ENCODE measurements at regions not wholly inside any gene's neighbourhood (a gene's known extent, or its start where the extent isn't known, plus 50 kb on each side); places are given as distances from the start of the nearest gene placed in this dataset.

- DNase-seq, result no peak
Observed at GRCh38 chr3:83765956-83766355, 1192.8 kb upstream of the CADM2 start.

GRCh38 chr3:83769791-83770663 is 1188.8 kb upstream of the CADM2 start:
- no peak for DNase-seq

GRCh38 chr3:83770664-83771402 is 1188.0 kb upstream of the CADM2 start:
- no peak for DNase-seq

GRCh38 chr3:83802801-83803200 is 1156.0 kb upstream of the CADM2 start:
- no peak for DNase-seq

GRCh38 chr3:83807511-83807910 is 1151.3 kb upstream of the CADM2 start:
- DNase-seq, result no peak

- DNase-seq, result no peak
Observed at GRCh38 chr3:83813176-83813575, 1145.6 kb upstream of the CADM2 start.

DNA sequence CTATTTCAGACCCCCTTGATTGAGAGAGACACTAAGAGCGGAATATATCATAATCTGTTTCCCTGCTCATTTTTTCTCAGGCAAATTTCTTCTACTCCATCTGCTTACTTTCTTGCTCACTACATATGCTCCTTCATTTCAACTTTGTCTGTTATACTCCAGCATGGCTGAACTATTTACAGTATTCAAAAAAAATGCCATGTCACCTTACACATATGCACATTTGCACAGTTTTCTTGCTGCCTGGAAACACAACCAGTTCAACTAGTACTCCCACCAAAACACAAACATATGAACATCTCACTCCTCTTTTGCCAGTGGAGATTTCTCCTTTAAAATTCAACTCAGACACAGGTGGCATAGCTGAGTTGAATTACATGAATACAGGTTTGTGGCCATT is 1142.1 kb upstream of the CADM2 start:
- no peak for DNase-seq

DNA sequence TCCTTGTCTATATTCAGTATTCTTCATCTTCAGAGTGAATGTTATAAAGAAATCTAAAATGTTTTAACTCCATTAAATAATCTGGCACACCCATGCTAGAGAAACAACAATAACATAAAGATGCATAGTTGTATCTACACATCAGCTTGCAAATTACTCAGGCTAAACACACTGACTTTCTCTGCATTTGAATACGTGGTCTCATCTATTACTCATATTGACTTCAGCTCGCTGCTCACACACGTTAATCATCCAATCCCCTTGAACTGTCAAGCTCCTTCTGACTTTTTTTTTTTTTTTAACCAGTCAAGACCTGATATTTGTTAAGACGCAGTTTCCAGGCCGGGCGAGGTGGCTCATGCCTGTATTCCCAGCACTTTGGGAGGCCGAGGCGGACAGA is 1137.3 kb upstream of the CADM2 start:
- DNase-seq, result no peak

DNA sequence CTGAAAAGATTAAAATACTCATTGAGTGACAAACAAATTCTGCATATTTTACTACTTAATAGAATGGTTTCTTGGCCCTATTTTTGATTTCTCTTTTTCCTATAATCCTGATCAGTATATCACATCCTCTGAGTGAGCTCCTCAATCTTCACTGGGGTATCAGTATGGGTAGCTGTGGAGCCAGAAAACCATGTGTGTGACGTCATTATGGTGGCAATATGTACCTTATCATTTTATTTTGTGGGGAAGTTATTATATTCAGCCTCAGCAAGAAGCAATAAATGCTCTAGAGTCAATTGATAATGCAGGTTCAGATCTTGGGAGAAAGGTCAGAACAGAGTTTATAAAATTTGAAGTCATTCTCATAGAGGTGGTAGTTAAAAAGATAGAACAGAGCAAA is 1135.7 kb upstream of the CADM2 start:
- no peak for DNase-seq

- DNase-seq, result no peak
Observed at GRCh38 chr3:83835040-83835439, 1123.7 kb upstream of the CADM2 start.

DNA sequence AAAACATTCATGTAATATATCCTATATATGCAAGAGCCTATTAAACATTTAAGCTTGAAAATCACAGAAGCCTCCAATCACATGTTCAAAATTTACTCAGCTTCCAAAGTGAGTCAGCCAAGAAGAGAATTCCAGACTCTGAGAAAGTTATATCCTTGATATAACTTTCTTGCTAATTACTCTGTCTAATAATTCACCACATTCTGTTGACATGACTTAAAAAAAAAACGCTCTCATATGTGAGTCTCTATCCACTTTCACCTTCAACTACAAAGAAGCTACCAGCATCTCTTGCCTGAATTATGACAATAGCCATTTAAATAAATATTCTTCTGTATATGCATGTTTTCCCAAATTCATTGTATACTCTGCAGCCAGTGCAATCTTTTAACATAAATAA is 1116.3 kb upstream of the CADM2 start:
- no peak for DNase-seq

DNA sequence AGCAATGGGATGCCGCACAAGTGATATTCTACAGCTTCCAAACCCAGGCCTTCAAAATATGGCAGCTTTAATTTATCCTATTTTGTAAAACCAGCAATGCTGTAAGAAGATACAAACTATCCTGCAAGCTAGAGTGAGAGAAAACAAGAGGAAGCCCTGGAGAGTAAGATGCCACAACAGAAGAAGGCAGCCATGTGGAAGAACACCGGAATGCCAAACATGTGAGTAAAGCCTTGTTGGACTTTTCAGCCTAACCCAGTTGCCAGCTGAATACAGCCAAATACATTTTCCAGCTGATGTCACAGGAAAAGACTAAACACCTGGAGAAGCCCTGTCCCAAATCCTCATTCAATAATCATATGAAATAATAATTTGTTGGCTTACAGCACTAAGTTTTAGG is 1115.1 kb upstream of the CADM2 start:
- no peak for DNase-seq

DNA sequence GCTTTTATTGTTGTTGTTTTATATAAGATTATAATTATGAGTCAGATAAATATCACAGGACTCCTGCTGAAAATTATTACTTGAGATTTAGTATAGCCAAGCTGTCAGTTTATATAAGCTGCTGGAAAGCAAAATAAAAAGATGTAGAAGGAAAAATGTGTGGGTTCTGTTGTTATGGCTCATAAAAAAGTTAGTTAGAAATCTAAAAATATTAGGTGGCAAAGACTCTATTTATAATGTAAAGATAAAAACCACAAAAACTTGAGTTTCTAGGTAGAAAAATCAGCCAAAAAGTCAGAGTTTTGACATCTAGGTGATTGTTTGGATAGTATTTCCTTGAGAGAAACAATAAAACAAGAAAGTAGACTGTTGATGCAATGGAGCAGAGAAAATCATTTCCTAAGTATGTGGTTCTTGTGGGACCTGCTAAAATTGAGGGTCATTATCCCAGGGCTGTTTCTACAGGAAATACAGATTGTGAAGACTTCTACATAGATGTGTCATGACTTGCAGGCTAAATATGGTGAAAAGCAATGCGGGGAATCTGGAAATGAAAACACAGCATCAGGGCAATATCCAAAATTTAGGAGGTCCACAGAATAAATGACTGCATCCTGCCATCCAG is 1109.6 kb upstream of the CADM2 start:
- no peak for DNase-seq

DNA sequence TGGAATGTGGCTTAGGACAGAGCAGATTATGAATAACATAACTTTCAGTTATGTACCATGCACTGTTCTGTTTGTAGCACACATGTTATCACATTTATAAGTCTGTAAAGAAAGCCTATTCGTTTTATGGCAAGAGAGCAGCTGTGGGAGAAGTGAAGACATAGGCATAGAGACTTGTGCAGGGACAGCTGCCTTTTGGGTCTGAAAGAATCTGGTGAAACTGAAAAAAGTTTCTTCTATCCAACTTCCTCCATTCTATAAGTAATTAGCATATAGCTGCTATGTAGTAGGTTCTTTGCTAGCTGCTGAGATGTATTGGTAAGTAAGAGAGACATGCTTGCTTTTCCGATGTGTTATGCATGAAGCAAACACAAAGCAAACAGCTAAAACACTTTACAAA is 1095.4 kb upstream of the CADM2 start:
- DNase-seq, result no peak

GRCh38 chr3:83868909-83869567 is 1089.8 kb upstream of the CADM2 start:
- DNase-seq, result no peak

GRCh38 chr3:83873550-83873949 is 1085.2 kb upstream of the CADM2 start:
- DNase-seq, result no peak

DNA sequence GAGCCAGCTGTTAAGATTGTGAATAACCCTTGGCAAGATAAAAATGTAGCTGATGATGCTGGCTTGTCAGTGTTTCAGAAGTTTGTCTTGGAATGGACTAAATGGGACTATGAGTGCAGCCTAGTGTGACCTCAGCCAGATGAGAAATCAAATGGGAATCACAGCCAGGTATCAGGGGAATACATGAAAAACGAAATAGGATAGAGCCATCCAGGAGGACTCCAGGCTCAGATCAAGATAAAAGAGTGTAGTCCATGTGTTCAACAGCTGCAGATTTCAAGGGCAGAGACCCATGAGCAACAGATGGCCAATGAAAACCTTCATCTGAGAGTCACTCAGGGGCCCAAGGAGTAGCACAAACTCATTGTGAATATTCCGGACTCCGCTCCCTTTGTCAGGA is 1080.9 kb upstream of the CADM2 start:
- no peak for DNase-seq

GRCh38 chr3:83882701-83883100 is 1076.1 kb upstream of the CADM2 start:
- DNase-seq, result no peak

DNA sequence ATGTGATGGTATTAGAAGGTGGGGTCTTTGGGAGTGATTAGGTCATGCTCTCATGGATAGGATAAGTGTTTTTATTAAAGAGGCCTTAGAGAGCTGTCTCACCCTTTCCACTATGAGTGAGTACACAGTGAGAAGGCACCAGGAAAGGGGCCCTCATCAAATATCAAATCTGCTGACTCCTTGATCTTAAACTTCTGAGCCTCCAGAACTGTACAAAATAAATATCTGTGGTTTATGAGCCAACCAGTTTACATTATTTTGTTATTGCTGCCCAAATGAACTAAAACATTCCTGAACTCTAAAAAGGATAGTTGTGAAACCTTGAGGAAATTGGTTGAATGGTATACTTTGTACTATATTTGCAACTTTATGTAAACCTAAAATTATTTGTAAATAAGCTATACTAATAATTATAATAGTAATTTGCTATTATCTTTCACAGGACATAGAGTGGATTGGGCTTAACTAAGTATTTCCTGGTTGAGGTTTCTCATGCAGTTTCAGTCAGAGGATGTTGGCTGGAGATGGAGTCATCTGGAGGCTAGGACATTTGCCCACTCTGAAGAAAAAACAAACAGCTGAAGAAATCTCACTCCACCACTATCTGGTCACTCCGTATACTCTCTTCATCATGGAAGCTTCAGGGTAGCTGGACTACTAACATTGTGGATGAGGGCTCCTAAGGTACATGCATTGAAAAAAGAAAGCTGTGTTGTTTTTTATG is 1068.6 kb upstream of the CADM2 start:
- no peak for DNase-seq

GRCh38 chr3:83890763-83891135 is 1068.0 kb upstream of the CADM2 start:
- no peak for DNase-seq

- no peak for DNase-seq
Observed at GRCh38 chr3:83894223-83894622, 1064.6 kb upstream of the CADM2 start.

DNA sequence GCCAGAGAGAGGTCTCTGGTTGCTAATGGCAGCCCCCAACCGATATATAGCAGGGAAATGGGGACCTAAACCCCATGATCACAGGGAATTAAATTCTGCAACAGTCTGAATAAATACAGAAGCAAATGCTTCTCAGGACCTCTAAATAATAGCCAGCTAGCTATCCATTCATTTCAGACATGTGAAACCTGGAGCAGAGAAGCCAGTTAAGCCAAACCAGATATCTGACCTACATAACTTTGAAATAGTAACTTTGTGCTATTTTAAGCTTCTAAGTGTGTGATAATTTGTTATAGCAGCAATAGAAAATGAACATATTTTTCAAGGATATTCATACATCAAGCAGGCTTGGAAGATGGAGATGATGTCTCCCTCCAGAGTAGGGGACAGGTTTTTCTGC is 1062.9 kb upstream of the CADM2 start:
- no peak for DNase-seq

Data from fibroblast of skin of abdomen (primary cell).